ENCODE measurements at regions not wholly inside any gene's neighbourhood (a gene's known extent, or its start where the extent isn't known, plus 50 kb on each side); places are given as distances from the start of the nearest gene placed in this dataset.
A peak's percentile ranks its signal among the peaks of the same experiment; 100 is the strongest.
"Not testable (repeated sequence)": the region's sequence is repeated elsewhere in the genome, so short reads cannot be mapped to it uniquely, and the experiment has no call there.

GRCh38 chr16:29237971-29238370 is 168.5 kb downstream of the NPIPB11 start:
- no peak for DNase-seq (ENCODE audit: low spot score, unreplicated experiment)
- Mint-ChIP-seq H3K4me3 (ENCODE audit: low read depth) (no peak overlapping the region), H3K36me3 (ENCODE audit: insufficient read depth) (no peaks in the 10 kb centered on the region), H3K9me3 (ENCODE audit: low read depth) (peaks cover 4% of the 10 kb centered on the region), H3K27ac (no peak overlapping the region), H3K4me1 (ENCODE audit: low read depth) (peaks cover 3% of the 10 kb centered on the region), H3K27me3 (peaks cover 14% of the 10 kb centered on the region)
- no peak for TF ChIP-seq CTCF (IDR thresholded peaks at IDR 0.05; ENCODE audit: unreplicated experiment)

- H3K27me3 Mint-ChIP-seq, result peaks cover 14% of the 10 kb centered on the region
- H3K4me1 Mint-ChIP-seq (ENCODE audit: low read depth); DNase-seq (ENCODE audit: low spot score, unreplicated experiment); H3K36me3 Mint-ChIP-seq (ENCODE audit: insufficient read depth); H3K9me3 Mint-ChIP-seq (ENCODE audit: low read depth); H3K4me3 Mint-ChIP-seq (ENCODE audit: low read depth); H3K27ac Mint-ChIP-seq: not testable (repeated sequence)
Measured at GRCh38 chr16:29237495-29237894, 169.0 kb downstream of the NPIPB11 start.

DNA sequence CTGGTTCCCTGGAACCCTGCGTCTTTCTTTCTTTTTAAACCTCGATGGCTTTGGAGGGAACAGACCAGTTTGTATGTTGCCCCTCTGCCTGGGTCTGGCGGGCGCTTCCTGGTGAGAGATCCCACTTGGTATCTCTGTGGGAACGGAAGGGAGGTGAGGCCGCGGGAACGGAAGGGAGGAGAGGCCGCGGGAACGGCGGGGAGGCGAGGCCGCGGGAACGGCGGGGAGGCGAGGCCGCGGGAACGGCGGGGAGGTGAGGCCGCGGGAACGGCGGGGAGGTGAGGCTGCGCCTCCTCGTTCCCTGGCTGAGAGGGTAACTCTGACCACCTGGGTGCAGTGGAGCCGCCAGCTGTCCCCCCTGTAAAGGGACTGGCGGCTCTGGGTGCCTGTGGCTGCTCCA is 169.5 kb downstream of the NPIPB11 start:
- not testable (repeated sequence) for H3K4me1 Mint-ChIP-seq (ENCODE audit: low read depth); H3K4me3 Mint-ChIP-seq (ENCODE audit: low read depth); H3K9me3 Mint-ChIP-seq (ENCODE audit: low read depth); DNase-seq (ENCODE audit: low spot score, unreplicated experiment); H3K36me3 Mint-ChIP-seq (ENCODE audit: insufficient read depth)
- Mint-ChIP-seq H3K27ac (peak overlapping the region; percentile 49), H3K27me3 (peaks cover 14% of the 10 kb centered on the region)

GRCh38 chr16:29235836-29236370 is 170.6 kb downstream of the NPIPB11 start:
- not testable (repeated sequence) for H3K36me3 Mint-ChIP-seq (ENCODE audit: insufficient read depth); H3K9me3 Mint-ChIP-seq (ENCODE audit: low read depth); DNase-seq (ENCODE audit: low spot score, unreplicated experiment); H3K4me3 Mint-ChIP-seq (ENCODE audit: low read depth); H3K4me1 Mint-ChIP-seq (ENCODE audit: low read depth); H3K27ac Mint-ChIP-seq
- H3K27me3 Mint-ChIP-seq, result peaks cover 14% of the 10 kb centered on the region

- not testable (repeated sequence) for H3K36me3 Mint-ChIP-seq (ENCODE audit: insufficient read depth); H3K4me3 Mint-ChIP-seq (ENCODE audit: low read depth); H3K27ac Mint-ChIP-seq; DNase-seq (ENCODE audit: low spot score, unreplicated experiment); H3K9me3 Mint-ChIP-seq (ENCODE audit: low read depth); H3K4me1 Mint-ChIP-seq (ENCODE audit: low read depth)
- H3K27me3 Mint-ChIP-seq, result peaks cover 14% of the 10 kb centered on the region
Measured at GRCh38 chr16:29234536-29235275, 171.8 kb downstream of the NPIPB11 start.

DNA sequence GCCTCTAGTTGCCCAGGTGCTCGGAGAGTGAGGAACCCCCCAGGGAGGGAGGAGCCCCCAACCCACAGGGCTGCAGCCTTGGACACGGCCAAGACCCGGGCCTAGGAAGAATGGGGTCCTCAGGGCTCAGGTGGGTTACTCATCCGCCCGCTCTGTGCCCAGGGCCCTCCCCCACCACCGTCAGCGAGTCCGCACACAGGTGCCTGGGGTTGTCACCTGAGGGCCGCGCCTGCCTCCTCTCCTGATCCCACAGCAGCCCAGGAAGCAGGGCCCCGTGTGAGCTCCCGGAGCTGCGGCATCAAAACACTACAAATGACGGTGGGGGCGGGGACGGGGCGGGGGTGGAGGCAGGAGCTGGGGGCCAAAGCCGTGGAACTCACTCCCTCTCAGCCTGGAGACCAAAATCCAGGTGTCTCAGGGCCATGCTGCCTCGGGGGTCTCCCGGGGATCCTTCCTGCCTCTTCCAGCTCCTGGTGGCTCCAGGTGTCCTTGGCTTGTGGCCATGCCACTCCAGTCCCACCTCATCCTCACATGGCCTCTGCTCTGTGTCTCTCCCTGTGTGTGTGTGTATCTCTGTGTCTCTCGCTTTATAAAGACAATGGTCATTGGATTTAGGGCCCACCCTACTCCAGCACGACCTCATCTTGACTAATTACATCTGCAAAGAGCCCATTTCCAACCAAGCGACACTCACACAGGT is 172.7 kb downstream of the NPIPB11 start:
- not testable (repeated sequence) for H3K4me1 Mint-ChIP-seq (ENCODE audit: low read depth); H3K36me3 Mint-ChIP-seq (ENCODE audit: insufficient read depth); DNase-seq (ENCODE audit: low spot score, unreplicated experiment); H3K27ac Mint-ChIP-seq; H3K4me3 Mint-ChIP-seq (ENCODE audit: low read depth); H3K9me3 Mint-ChIP-seq (ENCODE audit: low read depth)
- H3K27me3 Mint-ChIP-seq, result peaks cover 14% of the 10 kb centered on the region

GRCh38 chr16:29232811-29233704 is 173.5 kb downstream of the NPIPB11 start:
- no peak overlapping the region for H3K27ac Mint-ChIP-seq
- TF ChIP-seq CTCF (IDR thresholded peaks at IDR 0.05; ENCODE audit: unreplicated experiment), result no peak
- H3K27me3 Mint-ChIP-seq, result peaks cover 14% of the 10 kb centered on the region
- H3K4me3 Mint-ChIP-seq (ENCODE audit: low read depth), result no peak overlapping the region
- H3K9me3 Mint-ChIP-seq (ENCODE audit: low read depth), result no peaks in the 10 kb centered on the region
- no peak for DNase-seq (ENCODE audit: low spot score, unreplicated experiment)
- no peaks in the 10 kb centered on the region for H3K4me1 Mint-ChIP-seq (ENCODE audit: low read depth)
- no peaks in the 10 kb centered on the region for H3K36me3 Mint-ChIP-seq (ENCODE audit: insufficient read depth)

- not testable (repeated sequence) for H3K27me3 Mint-ChIP-seq
Measured at GRCh38 chr16:29232160-29232705, 174.3 kb downstream of the NPIPB11 start.

More at GRCh38 chr16:29232160-29232705, 174.3 kb downstream of the NPIPB11 start:
- not testable (repeated sequence) for H3K4me3 Mint-ChIP-seq (ENCODE audit: low read depth); H3K4me1 Mint-ChIP-seq (ENCODE audit: low read depth); H3K27ac Mint-ChIP-seq; DNase-seq (ENCODE audit: low spot score, unreplicated experiment); H3K36me3 Mint-ChIP-seq (ENCODE audit: insufficient read depth); H3K9me3 Mint-ChIP-seq (ENCODE audit: low read depth)

Data from progenitor cell of endocrine pancreas (in vitro differentiated cells).